ENCODE measurements at regions not wholly inside any gene's neighbourhood (a gene's known extent, or its start where the extent isn't known, plus 50 kb on each side); places are given as distances from the start of the nearest gene placed in this dataset.

- no peak for TF ChIP-seq CTCF (IDR thresholded peaks at IDR 0.05)
- no peak for TF ChIP-seq POLR2A (IDR thresholded peaks at IDR 0.05; ENCODE audit: low read depth)
Measured at GRCh38 chr6:19289457-19289856, 547.7 kb upstream of the ID4 start.

All from esophagus muscularis mucosa (tissue), 3 donors.